ENCODE measurements at regions not wholly inside any gene's neighbourhood (a gene's known extent, or its start where the extent isn't known, plus 50 kb on each side); places are given as distances from the start of the nearest gene placed in this dataset.

DNA sequence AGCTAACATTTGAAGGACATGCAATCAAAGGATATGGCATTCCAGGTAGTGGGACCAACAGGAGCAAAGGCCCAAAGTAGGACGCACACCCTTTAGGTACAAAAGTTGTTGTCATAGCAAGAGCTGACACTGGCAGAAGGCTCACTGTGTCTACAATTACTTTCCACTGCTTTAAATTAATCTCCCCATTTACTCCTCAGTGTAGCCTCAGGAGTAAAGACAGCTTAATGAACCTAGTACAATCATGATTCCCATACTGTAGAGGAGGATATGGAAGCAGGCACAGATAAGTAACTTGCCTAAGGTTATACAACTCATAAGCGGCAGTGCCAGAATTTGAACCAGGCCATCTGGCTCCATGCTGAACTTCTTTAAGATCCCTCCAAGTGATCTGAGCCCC is 212.9 kb upstream of the SFSWAP start:
- Histone ChIP-seq H3K36me3 (no peaks in the 10 kb centered on the region), H3K27me3 (no peaks in the 10 kb centered on the region; the same call in 1 of the 2 replicates), H3K4me3 (ENCODE audit: low read depth, low read length) (no peak overlapping the region), H3K4me1 (no peaks in the 10 kb centered on the region), H3K9me3 (no peaks in the 10 kb centered on the region)
- no peak for DNase-seq
- TF ChIP-seq, protein P1, sequence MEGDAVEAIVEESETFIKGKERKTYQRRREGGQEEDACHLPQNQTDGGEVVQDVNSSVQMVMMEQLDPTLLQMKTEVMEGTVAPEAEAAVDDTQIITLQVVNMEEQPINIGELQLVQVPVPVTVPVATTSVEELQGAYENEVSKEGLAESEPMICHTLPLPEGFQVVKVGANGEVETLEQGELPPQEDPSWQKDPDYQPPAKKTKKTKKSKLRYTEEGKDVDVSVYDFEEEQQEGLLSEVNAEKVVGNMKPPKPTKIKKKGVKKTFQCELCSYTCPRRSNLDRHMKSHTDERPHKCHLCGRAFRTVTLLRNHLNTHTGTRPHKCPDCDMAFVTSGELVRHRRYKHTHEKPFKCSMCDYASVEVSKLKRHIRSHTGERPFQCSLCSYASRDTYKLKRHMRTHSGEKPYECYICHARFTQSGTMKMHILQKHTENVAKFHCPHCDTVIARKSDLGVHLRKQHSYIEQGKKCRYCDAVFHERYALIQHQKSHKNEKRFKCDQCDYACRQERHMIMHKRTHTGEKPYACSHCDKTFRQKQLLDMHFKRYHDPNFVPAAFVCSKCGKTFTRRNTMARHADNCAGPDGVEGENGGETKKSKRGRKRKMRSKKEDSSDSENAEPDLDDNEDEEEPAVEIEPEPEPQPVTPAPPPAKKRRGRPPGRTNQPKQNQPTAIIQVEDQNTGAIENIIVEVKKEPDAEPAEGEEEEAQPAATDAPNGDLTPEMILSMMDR (IDR thresholded peaks at IDR 0.05; ENCODE audit: low read depth, low read length) = no peak

DNA sequence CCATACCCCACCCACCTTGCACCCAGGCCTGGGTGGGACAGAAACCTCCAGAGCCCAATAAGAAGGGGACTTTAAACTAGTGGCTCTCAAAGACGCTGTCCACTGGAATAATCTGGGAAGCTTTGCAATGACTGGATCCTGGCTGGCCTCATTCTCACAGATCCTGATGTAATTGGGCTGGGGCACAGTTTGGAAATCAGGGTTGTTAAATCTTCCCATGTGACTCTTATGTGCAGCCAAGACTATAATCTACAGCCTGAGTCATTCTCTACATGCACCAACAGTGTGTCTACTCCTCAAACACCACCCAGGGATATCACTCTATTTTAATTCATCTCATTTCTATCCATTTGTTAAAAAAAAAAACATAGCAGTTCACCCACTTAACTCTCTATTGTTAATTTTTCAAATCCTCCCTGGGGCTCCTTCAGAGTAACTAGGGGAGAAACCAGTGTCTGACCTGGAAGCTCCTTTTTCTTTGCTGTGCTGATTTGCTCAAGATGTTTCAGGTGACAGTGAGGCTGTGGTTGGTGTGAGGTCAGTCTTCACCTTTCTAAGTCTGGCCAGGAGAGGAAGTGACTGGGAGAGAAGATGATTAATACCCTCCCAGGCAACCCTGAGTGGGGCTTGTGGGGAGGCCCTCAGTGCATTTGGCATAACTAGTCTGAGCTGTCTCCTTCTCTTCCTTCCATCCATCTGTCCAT is 211.6 kb upstream of the SFSWAP start:
- Histone ChIP-seq H3K36me3 (no peaks in the 10 kb centered on the region), H3K4me1 (no peaks in the 10 kb centered on the region), H3K27me3 (no peaks in the 10 kb centered on the region; the same call in 1 of the 2 replicates), H3K4me3 (ENCODE audit: low read depth, low read length) (no peak overlapping the region), H3K9me3 (no peaks in the 10 kb centered on the region)
- DNase-seq = no peak
- TF ChIP-seq, protein P1 (IDR thresholded peaks at IDR 0.05; ENCODE audit: low read depth, low read length) = no peak

DNA sequence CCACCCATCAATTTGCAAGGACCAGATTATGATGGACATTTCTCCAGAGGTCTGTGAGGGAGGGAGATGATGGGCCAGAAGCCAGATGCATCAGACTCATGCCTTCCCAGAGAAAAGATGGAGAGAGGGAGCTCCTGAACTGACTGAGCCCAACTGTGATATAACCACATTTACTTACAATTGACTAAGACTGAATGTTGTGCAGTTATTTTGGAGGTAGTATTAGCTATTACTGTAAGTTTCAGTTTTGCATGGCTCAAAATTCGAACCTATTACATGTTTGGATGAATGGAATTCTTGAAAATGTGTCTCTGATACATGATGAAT is 211.1 kb upstream of the SFSWAP start:
- H3K9me3 ChIP-seq = no peaks in the 10 kb centered on the region
- H3K36me3 ChIP-seq = no peaks in the 10 kb centered on the region
- DNase-seq = no peak
- H3K27me3 ChIP-seq = no peaks in the 10 kb centered on the region; the same call in 1 of the 2 replicates
- TF ChIP-seq, protein P1 (IDR thresholded peaks at IDR 0.05; ENCODE audit: low read depth, low read length) = no peak
- H3K4me1 ChIP-seq = no peaks in the 10 kb centered on the region
- no peak overlapping the region for H3K4me3 ChIP-seq (ENCODE audit: low read depth, low read length)

DNA sequence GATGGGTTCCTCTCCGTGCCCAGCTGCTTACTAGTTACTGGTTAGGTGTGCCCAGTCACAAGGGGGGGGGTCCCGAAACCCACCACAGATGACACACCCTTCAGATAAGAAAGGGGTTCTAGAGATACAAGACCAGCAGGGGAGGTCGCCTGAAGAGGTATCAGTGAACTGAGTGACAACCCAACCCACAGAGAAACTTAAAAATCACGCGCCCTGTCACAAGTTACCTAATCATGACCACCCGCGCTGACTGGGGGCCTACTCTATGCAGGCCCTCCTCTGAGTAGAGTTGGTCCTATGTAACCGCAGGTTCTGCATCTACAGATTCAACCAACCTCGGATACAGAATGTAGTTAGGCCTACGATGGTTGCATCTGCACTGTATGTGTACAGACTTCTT is 210.3 kb upstream of the SFSWAP start:
- H3K36me3 ChIP-seq = no peaks in the 10 kb centered on the region

DNA sequence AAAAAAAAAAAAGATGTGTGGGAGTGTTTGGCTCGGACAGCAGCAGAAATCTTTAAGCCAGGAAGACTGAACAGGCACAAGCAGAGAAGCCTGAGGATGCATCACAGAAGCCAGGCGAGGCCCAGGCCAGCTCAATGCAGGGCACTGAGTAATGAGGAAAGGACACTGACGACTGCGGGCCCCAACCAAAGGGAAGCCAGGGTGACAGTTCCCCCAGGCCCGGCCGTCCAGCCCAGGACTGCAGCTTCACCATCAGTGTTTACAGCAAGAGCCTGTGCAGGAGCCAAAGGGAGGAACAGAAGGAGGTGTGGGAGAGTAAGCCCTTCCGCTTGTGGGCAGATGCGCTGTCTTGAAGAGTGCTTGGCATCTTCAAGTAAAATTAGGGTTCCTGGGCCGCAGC is 205.3 kb upstream of the SFSWAP start:
- H3K4me3 ChIP-seq (ENCODE audit: low read depth, low read length) = no peak overlapping the region
- H3K4me1 ChIP-seq = peaks cover 7% of the 10 kb centered on the region
- TF ChIP-seq, protein P1 (IDR thresholded peaks at IDR 0.05; ENCODE audit: low read depth, low read length) = no peak
- no peaks in the 10 kb centered on the region for H3K36me3 ChIP-seq
- H3K9me3 ChIP-seq = no peaks in the 10 kb centered on the region
- no peaks in the 10 kb centered on the region for H3K27me3 ChIP-seq
- DNase-seq = no peak

More for the DNA sequence above, 210.3 kb upstream of the SFSWAP start:
- H3K9me3 ChIP-seq = no peaks in the 10 kb centered on the region
- H3K4me1 ChIP-seq = no peaks in the 10 kb centered on the region
- no peak for DNase-seq
- no peaks in the 10 kb centered on the region for H3K27me3 ChIP-seq
- TF ChIP-seq, protein P1 (IDR thresholded peaks at IDR 0.05; ENCODE audit: low read depth, low read length) = no peak
- H3K4me3 ChIP-seq (ENCODE audit: low read depth, low read length) = no peak overlapping the region

DNA sequence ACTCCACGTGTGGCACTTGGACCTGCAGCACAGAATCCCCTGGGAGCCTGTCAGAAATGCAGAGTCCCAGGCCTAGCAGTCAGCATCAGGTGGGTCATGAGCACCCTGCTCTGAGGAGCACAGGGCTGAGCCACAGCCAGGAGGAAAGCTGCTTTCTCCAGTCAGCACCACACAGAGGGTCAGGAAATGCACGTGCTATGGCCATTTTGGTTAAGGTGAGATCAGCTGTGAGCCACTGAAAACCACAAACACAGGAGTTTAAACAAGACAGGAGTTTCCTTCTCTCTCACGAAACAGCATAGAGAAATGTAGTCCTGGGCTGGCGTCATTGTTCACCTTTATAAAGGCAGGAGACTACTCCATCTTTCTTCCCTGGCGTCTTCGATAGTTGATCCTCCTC is 204.5 kb upstream of the SFSWAP start:
- Histone ChIP-seq H3K9me3 (no peaks in the 10 kb centered on the region), H3K4me3 (ENCODE audit: low read depth, low read length) (no peak overlapping the region), H3K36me3 (no peaks in the 10 kb centered on the region), H3K27me3 (no peaks in the 10 kb centered on the region), H3K4me1 (peaks cover 7% of the 10 kb centered on the region)
- DNase-seq = no peak
- TF ChIP-seq, protein P1 (IDR thresholded peaks at IDR 0.05; ENCODE audit: low read depth, low read length) = no peak

Measured in BE2C (cell line).